ENCODE measurements at regions not wholly inside any gene's neighbourhood (a gene's known extent, or its start where the extent isn't known, plus 50 kb on each side); places are given as distances from the start of the nearest gene placed in this dataset.
"Not testable (repeated sequence)": the region's sequence is repeated elsewhere in the genome, so short reads cannot be mapped to it uniquely, and the experiment has no call there.

- TF ChIP-seq SUZ12 (IDR thresholded peaks at IDR 0.05; ENCODE audit: extremely low read depth, insufficient read depth, insufficient read length); ZNF274 (IDR thresholded peaks at IDR 0.05; ENCODE audit: low read depth, low read length): not testable (repeated sequence)
Observed at GRCh38 chr16:33974557-33974956, 515.1 kb downstream of the TP53TG3F start.

All from NT2/D1 (cell line).